GM18505 (cell line): ENCODE measurements at regions not wholly inside any gene's neighbourhood (a gene's known extent, or its start where the extent isn't known, plus 50 kb on each side); places are given as distances from the start of the nearest gene placed in this dataset.
"Not testable (repeated sequence)": the region's sequence is repeated elsewhere in the genome, so short reads cannot be mapped to it uniquely, and the experiment has no call there.

Experiments
- ATAC-seq: cut with Tn5 transposase; IDR thresholded peaks from one replicate; pipeline ENCODE4 v1.9.1; 2021; ENCODE audit not compliant: unreplicated experiment
- POLR2A ChIP-seq: IDR thresholded peaks from 4 replicates; pipeline ENCODE4 v1.6.1; 2011; ENCODE audit warnings: borderline replicate concordance; ENCODE audit not compliant: insufficient read depth, insufficient read length; ENCODE audit errors: extremely low read depth

- ATAC-seq = no peak
- no peak for TF ChIP-seq POLR2A
Measured at GRCh38 chr3:194913316-194913715, 227.6 kb downstream of the FAM43A start.

DNA sequence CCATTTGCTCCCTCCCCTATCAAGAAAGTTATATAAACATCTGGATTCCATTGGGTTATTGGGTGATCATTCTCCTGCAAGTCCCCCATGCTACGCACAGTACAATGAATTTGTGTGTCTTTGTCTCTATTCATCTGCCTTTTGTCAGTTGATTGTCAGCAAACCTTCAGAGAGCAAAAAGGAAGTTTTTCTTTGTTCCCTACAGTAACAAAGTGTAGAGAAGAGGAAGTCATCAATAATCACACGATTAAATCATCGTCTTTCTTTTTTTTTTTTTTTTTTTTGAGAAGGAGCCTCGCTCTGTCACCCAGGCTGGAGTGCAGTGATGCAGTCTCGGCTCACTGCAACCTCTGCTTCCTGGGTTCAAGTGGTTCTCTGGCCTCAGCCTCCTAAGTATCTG is 239.2 kb downstream of the FAM43A start:
- ATAC-seq = not testable (repeated sequence)

DNA sequence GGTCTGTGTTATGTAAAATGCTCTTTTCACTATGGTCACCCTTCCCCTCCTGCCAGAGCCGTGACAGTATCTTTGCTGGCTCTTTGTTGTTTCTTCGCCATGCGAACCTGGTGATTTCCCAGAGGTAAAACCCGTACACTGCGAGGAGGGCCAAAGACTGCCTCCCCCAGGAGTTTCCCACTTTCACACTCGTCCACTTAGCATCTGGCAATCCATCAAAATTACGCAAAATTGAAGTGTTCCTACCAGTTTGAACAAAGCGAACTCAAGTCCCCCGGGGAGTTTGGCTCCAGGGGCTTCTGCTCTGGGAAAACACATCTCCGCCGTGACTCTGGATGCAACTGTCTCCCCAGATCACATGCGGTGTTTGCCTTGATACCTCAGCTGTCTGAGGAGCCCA is 239.9 kb downstream of the FAM43A start:
- ATAC-seq = no peak
- TF ChIP-seq POLR2A = no peak

GRCh38 chr3:194928227-194928626 is 242.5 kb downstream of the FAM43A start:
- TF ChIP-seq POLR2A = no peak
- ATAC-seq = no peak

DNA sequence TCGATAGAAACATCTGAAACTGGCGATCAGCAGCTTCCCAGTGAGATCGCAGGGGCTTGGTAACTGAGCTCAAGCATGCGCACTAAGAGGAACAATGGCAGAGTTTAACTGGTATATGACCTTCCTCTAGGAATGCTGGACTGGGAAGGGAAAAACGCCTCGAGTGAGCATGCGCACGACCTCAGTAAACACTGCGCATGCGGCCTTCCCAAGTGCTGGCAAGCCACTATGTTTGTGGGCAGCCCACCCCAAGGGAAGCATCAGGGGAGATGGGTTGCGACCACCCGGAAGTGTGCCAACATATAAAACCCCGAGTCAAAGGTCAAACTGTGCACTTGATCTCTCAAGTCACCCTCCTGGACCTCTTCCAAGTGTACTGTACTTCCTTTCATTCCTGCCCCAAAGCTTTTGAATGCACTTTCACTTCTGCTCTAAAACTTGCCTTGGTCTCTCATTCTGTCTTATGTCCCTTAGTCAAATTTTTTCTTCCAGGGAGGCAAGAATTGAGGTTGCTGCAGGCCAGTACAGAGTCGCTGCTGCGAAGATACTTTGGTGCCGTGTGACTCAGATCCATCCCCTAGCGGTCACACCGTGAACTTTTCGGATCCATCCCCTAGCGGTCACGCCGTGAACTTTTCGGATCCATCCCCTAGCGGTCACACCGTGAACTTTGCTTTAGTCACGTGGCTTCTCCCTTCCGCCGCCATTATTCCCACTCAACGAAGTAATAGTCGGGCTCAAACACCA is 243.3 kb downstream of the FAM43A start:
- ATAC-seq = no peak
- no peak for TF ChIP-seq POLR2A

GRCh38 chr3:194929578-194929960 is 243.9 kb downstream of the FAM43A start:
- TF ChIP-seq POLR2A = no peak
- no peak for ATAC-seq

DNA sequence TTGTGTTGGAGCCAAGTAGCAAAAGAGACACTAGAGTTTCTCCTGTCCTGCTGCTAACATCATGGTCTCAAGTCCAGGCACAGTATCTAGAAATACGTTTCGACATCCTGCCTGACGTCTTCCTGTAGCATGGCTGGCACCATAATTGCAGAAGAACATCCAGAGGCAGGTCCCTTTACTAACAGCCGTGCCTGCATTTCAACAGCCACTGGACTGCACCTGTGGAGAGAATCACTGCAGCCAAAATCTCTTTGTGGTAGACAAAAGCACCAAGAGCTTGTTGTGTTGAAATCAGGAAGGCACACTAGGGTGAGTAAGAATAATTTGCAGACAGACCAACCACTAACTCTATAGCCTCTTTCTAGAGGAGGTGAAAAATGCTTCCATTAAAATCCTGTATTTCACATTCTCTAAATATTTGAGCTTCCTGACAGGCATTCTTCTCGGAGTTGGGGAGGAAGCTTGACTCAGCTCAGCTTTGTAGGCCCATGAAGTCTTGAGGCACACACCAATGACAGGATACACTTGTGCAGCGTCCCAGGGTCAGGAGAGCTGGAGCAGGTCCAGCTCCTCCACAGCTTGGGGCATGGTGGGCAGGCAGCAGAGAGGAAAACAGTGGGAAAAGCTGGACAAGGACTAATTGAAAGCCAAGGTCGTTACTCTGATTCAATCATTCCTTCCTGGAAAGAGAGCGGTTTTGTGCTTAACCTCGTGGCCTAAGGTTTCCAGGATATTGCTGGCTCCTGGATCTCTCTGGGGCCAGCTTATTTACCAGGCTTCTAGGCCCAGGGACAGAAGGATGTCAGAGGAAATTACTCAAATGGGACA is 244.9 kb downstream of the FAM43A start:
- no peak for TF ChIP-seq POLR2A
- no peak for ATAC-seq

- no peak for TF ChIP-seq POLR2A
- no peak for ATAC-seq
Measured at GRCh38 chr3:194931347-194931746, 245.7 kb downstream of the FAM43A start.

DNA sequence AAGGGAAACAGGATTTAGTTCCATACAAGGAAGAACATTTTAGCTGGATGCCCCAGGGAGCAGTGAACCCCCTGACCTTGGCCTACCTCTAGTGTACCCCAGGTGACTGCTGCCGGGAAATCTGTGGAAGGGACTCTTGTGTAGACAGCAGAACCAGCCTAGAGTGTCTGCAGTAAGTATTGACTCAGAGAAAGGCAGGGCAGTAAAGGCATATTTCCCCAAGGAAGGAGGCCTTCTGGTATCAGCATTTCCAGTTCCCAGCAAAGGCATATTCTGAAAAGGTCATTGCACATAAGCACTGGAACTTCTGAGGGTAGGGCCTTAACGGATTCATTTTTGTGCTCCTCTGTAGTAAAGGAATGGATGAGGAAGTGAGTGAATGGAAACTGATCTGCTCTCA is 246.2 kb downstream of the FAM43A start:
- no peak for ATAC-seq
- no peak for TF ChIP-seq POLR2A

DNA sequence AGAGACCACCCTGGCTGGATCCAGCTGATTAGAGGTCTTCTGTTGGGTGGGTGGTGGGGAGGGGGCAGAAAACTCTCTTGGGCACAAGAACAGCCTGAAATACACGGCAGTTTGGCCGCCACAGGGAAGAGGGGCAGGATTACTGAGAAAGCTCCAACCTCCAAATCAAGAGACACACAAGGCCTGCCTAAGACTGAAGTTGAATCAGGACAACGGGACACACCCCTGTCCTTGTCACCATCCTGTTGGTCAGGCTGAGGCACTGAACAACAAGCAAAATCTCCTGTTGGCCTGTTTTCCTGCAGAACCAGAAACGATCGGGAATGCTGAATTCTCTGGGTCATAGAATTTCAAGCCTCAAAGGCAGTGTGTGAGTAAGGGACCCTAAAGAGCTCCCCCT is 247.8 kb downstream of the FAM43A start:
- TF ChIP-seq POLR2A = no peak
- ATAC-seq = no peak

GRCh38 chr3:194935061-194935460 is 249.4 kb downstream of the FAM43A start:
- no peak for TF ChIP-seq POLR2A
- no peak for ATAC-seq

GRCh38 chr3:194935632-194936470 is 250.2 kb downstream of the FAM43A start:
- ATAC-seq = no peak
- no peak for TF ChIP-seq POLR2A

GRCh38 chr3:194936659-194937058 is 251.0 kb downstream of the FAM43A start:
- no peak for ATAC-seq
- TF ChIP-seq POLR2A = no peak
